A673 (cell line): ENCODE measurements at regions not wholly inside any gene's neighbourhood (a gene's known extent, or its start where the extent isn't known, plus 50 kb on each side); places are given as distances from the start of the nearest gene placed in this dataset.

Source experiments
- BruUV-seq: library from RNA; stranded (reverse); fragments of 400-500 nt; replicated peaks from 2 replicates; lab custom pipeline; 2021; lab: Mats Ljungman, UMichigan
- CTCF ChIA-PET: fragments of 300-600 bp; sonication (Branson Sonifier 250); formaldehyde crosslinking; loops from one replicate; lab custom pipeline; 2022; ENCODE audit warnings: antibody characterized with exemption; lab: Charles Lee
- POLR2A ChIA-PET: fragments of 300-600 bp; sonication (Branson Sonifier 250); formaldehyde crosslinking; loops from one replicate; lab custom pipeline; 2022; ENCODE audit warnings: antibody characterized with exemption; ENCODE audit not compliant: low non-redundant PET; lab: Charles Lee
- DNase-seq: peaks from one replicate; pipeline ENCODE4 v3.0.0-alpha.2; 2015; ENCODE audit warnings: low spot score
- H3K27ac ChIP-seq: fragments of 200-600 bp; sonication (generic); 2 replicates; pipeline ENCODE4 v1.5.1; 2016; ENCODE audit warnings: mixed run types, low read depth, mild to moderate bottlenecking, mixed read lengths, antibody characterized with exemption, low read length; ENCODE audit not compliant: poor library complexity, severe bottlenecking
- H3K27me3 ChIP-seq: fragments of 200-600 bp; sonication (generic); replicated peaks from 2 replicates; pipeline ENCODE4 v1.6.1; 2017; ENCODE audit warnings: mixed run types, low read depth, mild to moderate bottlenecking, mixed read lengths, antibody characterized with exemption, low read length; ENCODE audit not compliant: insufficient read depth, poor library complexity
- H3K36me3 ChIP-seq: fragments of 200-600 bp; sonication (generic); 2 replicates; pipeline ENCODE4 v1.6.1; 2016; ENCODE audit warnings: mixed run types, mild to moderate bottlenecking, mixed read lengths, antibody characterized with exemption, low read length; ENCODE audit not compliant: insufficient read depth, poor library complexity, severe bottlenecking
- H3K4me1 ChIP-seq: fragments of 200-600 bp; sonication (generic); 2 replicates; pipeline ENCODE4 v1.6.1; 2017; ENCODE audit warnings: mixed run types, mild to moderate bottlenecking, mixed read lengths, antibody characterized with exemption, low read length; ENCODE audit not compliant: insufficient read depth, poor library complexity, severe bottlenecking
- H3K4me3 ChIP-seq: fragments of 200-600 bp; sonication (generic); 2 replicates; pipeline ENCODE4 v1.5.1; 2016; ENCODE audit warnings: low read depth, mixed run types, mild to moderate bottlenecking, mixed read lengths, low read length; ENCODE audit not compliant: poor library complexity, severe bottlenecking
- H3K9me3 ChIP-seq: fragments of 200-600 bp; sonication (generic); 2 replicates; pipeline ENCODE4 v1.6.1; 2016; ENCODE audit warnings: mixed run types, low read depth, mild to moderate bottlenecking, mixed read lengths, antibody characterized with exemption, low read length; ENCODE audit not compliant: poor library complexity, severe bottlenecking
- CTCF ChIP-seq: fragments of 300-800, 200-600 bp; sonication (generic); conservative IDR thresholded peaks from 2 replicates; pipeline ENCODE4 v1.5.1; 2017; ENCODE audit warnings: low read depth, mild to moderate bottlenecking, antibody characterized with exemption, low read length, moderate library complexity, mixed read lengths
- EZH2 ChIP-seq: fragments of 200-600 bp; sonication (generic); IDR thresholded peaks from 2 replicates; pipeline ENCODE4 v1.6.1; 2017; ENCODE audit warnings: borderline replicate concordance, low read depth, mild to moderate bottlenecking, mixed read lengths, antibody characterized with exemption, low read length; ENCODE audit not compliant: poor library complexity, severe bottlenecking
- intact Hi-C: fragments of 100-400 bp; cut with micrococcal nuclease; formaldehyde crosslinking; loops from one replicate; pipeline ENCODE4 v1.10.0; 2022; ENCODE audit not compliant: unreplicated experiment

GRCh38 chr2:21486445-21486844 lies 362.7 kb downstream of the TDRD15 start:
- ChIA-PET POLR2A (interaction anchor here (0.6 kb wide), 1 partner anchor 125 kb away, joined by 3 read pairs; no protein-coding TSS in a partner anchor), CTCF (no interaction called here)
- Histone ChIP-seq H3K36me3 (no peaks in the 10 kb centered on the region), H3K4me3 (no peak overlapping the region), H3K27me3 (no peaks in the 10 kb centered on the region), H3K27ac (no peak overlapping the region), H3K9me3 (no peaks in the 10 kb centered on the region), H3K4me1 (no peaks in the 10 kb centered on the region)
- no peak for DNase-seq
- TF ChIP-seq EZH2 (no peak), CTCF (no peak)
- intact Hi-C loops: no loop called here
- BruUV-seq: no TSS peak

GRCh38 chr2:21489080-21489479 lies 365.3 kb downstream of the TDRD15 start:
- intact Hi-C loops: no loop called here
- POLR2A ChIA-PET: no interaction called here
- Histone ChIP-seq H3K36me3 (no peaks in the 10 kb centered on the region), H3K4me1 (no peaks in the 10 kb centered on the region), H3K27ac (no peak overlapping the region), H3K9me3 (no peaks in the 10 kb centered on the region), H3K4me3 (no peak overlapping the region), H3K27me3 (no peaks in the 10 kb centered on the region)
- TF ChIP-seq EZH2: no peak
- TF ChIP-seq CTCF: no peak
- CTCF ChIA-PET: no interaction called here
- no TSS peak for BruUV-seq
- no peak for DNase-seq

GRCh38 chr2:21498016-21498415 lies 374.2 kb downstream of the TDRD15 start:
- ChIA-PET CTCF (no interaction called here), POLR2A (no interaction called here)
- H3K4me1 ChIP-seq: no peaks in the 10 kb centered on the region
- no peak overlapping the region for H3K27ac ChIP-seq
- H3K27me3 ChIP-seq: peaks cover 6% of the 10 kb centered on the region
- intact Hi-C loops: no loop called here
- no peak overlapping the region for H3K4me3 ChIP-seq
- no peak for DNase-seq
- H3K36me3 ChIP-seq: no peaks in the 10 kb centered on the region
- BruUV-seq: no TSS peak
- TF ChIP-seq EZH2 (no peak), CTCF (no peak)
- no peaks in the 10 kb centered on the region for H3K9me3 ChIP-seq
